ENCODE measurements at regions not wholly inside any gene's neighbourhood (a gene's known extent, or its start where the extent isn't known, plus 50 kb on each side); places are given as distances from the start of the nearest gene placed in this dataset.
"Not testable (repeated sequence)": the region's sequence is repeated elsewhere in the genome, so short reads cannot be mapped to it uniquely, and the experiment has no call there.

- 2% methylated on average over 3 of the region's 3 CpGs for WGBS (ENCODE audit: insufficient coverage, insufficient replicate concordance, low lambda C conversion rate, missing lambda C conversion rate)
- ATAC-seq (peak; percentile 70), FAIRE-seq (no peak), DNase-seq (ENCODE audit: low read depth, low spot score) (no peak)
- H3K4me1 ChIP-seq (ENCODE audit: control insufficient read depth, insufficient read depth, low read length): no peaks in the 10 kb centered on the region
- no peaks in the 10 kb centered on the region for H3K79me2 ChIP-seq (ENCODE audit: control insufficient read depth, insufficient read depth, low read length)
- H3K36me3 ChIP-seq (ENCODE audit: control insufficient read depth in 2 of 2, insufficient read depth in 2 of 2, low read length in 1 of 2): no peaks in the 10 kb centered on the region
- H3K4me3 ChIP-seq: no peak overlapping the region
- no peak for TF ChIP-seq EP300 (IDR thresholded peaks at IDR 0.05; ENCODE audit: borderline replicate concordance in 1 of 2, control insufficient read depth in 1 of 2, low read depth in 2 of 2, low read length in 2 of 2)
- no peak for TF ChIP-seq CTCF (IDR thresholded peaks at IDR 0.05 in 2 of 3, conservative IDR thresholded peaks at IDR 0.05 in 1 of 3; ENCODE audit: control insufficient read depth in 2 of 3, extremely low read depth in 1 of 3, insufficient read depth in 1 of 3, low read depth in 3 of 3, low read length in 3 of 3)
- TF ChIP-seq RUNX3 (IDR thresholded peaks at IDR 0.05; ENCODE audit: low read length): peak; percentile 63
- no peak for TF ChIP-seq STAT1 (conservative IDR thresholded peaks at IDR 0.05)
- TF ChIP-seq TCF7 (IDR thresholded peaks at IDR 0.05; ENCODE audit: borderline replicate concordance): peak; percentile 62
- no peak for TF ChIP-seq NFIC (IDR thresholded peaks at IDR 0.05; ENCODE audit: low read depth, low read length)
- no peak for TF ChIP-seq CEBPZ (IDR thresholded peaks at IDR 0.05; ENCODE audit: low read depth, low read length)
- no peak for TF ChIP-seq PAX8 (IDR thresholded peaks at IDR 0.05)
- no peak overlapping the region for H3K4me2 ChIP-seq (ENCODE audit: control insufficient read depth, insufficient read depth)
- H3K27me3 ChIP-seq (replicated peaks in 1 of 2; ENCODE audit: control insufficient read depth in 2 of 2, insufficient read depth in 2 of 2, low read length in 1 of 2): no peaks in the 10 kb centered on the region
- H4K20me1 ChIP-seq (ENCODE audit: control insufficient read depth, insufficient read depth): no peaks in the 10 kb centered on the region
- ChIA-PET RAD21 (ENCODE audit: unreplicated experiment) (interaction anchor here (0.5 kb wide), 1 partner anchor 1430 kb away, joined by 4 read pairs; no protein-coding TSS in a partner anchor), SMC1A (ENCODE audit: uncharacterized antibody, unreplicated experiment) (interaction anchor here (0.7 to 1.5 kb wide), 4 partner anchors 11 to 100 kb away, joined by 3 to 5 read pairs (median 3); no protein-coding TSS in a partner anchor), CTCF (interaction anchor here (0.6 kb wide), 1 partner anchor 115 kb away, joined by 3 read pairs; no protein-coding TSS in a partner anchor), POLR2A (no interaction called here)
- no peak overlapping the region for H3K9ac ChIP-seq (ENCODE audit: control insufficient read depth, insufficient read depth, low read length)
- no peaks in the 10 kb centered on the region for H3K9me3 ChIP-seq (replicated peaks; ENCODE audit: control insufficient read depth, insufficient read depth, low read length)
- intact Hi-C loops (cut with micrococcal nuclease; ENCODE audit: unreplicated experiment) (no loop called here), in situ Hi-C loops (cut with MboI) (no loop called here)
- no peak overlapping the region for H3K27ac ChIP-seq (ENCODE audit: control insufficient read depth, insufficient read depth)
- no peak overlapping the region for H2AFZ ChIP-seq (ENCODE audit: control insufficient read depth, low read depth, low read length)
- no TSS peak for BruUV-seq (replicated peaks)
These were observed 146.3 kb downstream of the SKIDA1 start for GRCh38 chr10:21379143-21379542.

- 39% methylated on average over 2 of the region's 2 CpGs for WGBS (ENCODE audit: insufficient coverage, insufficient replicate concordance, low lambda C conversion rate, missing lambda C conversion rate)
- H3K4me1 ChIP-seq (ENCODE audit: control insufficient read depth, insufficient read depth, low read length); RAD21 ChIA-PET (ENCODE audit: unreplicated experiment); ATAC-seq; intact Hi-C loops (cut with micrococcal nuclease; ENCODE audit: unreplicated experiment); H4K20me1 ChIP-seq (ENCODE audit: control insufficient read depth, insufficient read depth); H3K4me2 ChIP-seq (ENCODE audit: control insufficient read depth, insufficient read depth); FAIRE-seq; H3K27me3 ChIP-seq (replicated peaks in 1 of 2; ENCODE audit: control insufficient read depth in 2 of 2, insufficient read depth in 2 of 2, low read length in 1 of 2); DNase-seq (ENCODE audit: low read depth, low spot score); POLR2A ChIA-PET; BruUV-seq (replicated peaks); SMC1A ChIA-PET (ENCODE audit: uncharacterized antibody, unreplicated experiment); H3K9ac ChIP-seq (ENCODE audit: control insufficient read depth, insufficient read depth, low read length); H3K9me3 ChIP-seq (replicated peaks; ENCODE audit: control insufficient read depth, insufficient read depth, low read length); H3K79me2 ChIP-seq (ENCODE audit: control insufficient read depth, insufficient read depth, low read length); H3K4me3 ChIP-seq; H2AFZ ChIP-seq (ENCODE audit: control insufficient read depth, low read depth, low read length); in situ Hi-C loops (cut with MboI); H3K27ac ChIP-seq (ENCODE audit: control insufficient read depth, insufficient read depth); H3K36me3 ChIP-seq (ENCODE audit: control insufficient read depth in 2 of 2, insufficient read depth in 2 of 2, low read length in 1 of 2): not testable (repeated sequence)
- CTCF ChIA-PET: interaction anchor here (1.3 kb wide), 1 partner anchor 78 kb away, joined by 3 read pairs; no protein-coding TSS in a partner anchor
These were observed 150.2 kb downstream of the SKIDA1 start for GRCh38 chr10:21375274-21375673.
